ENCODE measurements at regions not wholly inside any gene's neighbourhood (a gene's known extent, or its start where the extent isn't known, plus 50 kb on each side); places are given as distances from the start of the nearest gene placed in this dataset.

DNA sequence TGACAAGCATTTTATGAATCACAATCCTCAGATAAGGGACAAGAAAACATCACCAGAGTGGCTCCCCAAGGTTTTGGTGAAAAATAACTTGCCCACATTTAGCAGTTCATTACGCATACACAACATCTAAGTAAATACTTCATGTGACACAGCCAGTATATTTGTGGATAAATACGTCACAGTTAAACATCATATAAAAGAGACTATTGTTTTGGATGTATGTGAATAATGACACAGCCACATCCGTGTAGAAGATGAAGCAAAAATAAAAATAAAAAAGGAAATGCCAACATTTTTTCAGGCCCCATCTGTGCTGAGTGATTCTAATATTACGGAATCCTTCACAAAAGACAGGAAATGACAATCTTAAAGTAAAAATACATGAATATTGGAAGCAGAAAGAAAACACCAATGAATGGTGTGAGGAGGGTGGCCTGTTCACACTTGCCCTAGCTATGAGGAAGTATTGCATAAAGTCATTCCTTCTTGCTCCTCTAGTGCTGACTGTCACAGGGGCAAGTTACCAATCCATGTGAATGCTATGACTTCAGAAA, 457.1 kb downstream of the KLF12 start:
- no peak for TF ChIP-seq RARB (CRISPR knock-in tag; IDR thresholded peaks at IDR 0.05)
- no peak for TF ChIP-seq ARNTL (CRISPR knock-in tag; IDR thresholded peaks at IDR 0.05; ENCODE audit: borderline replicate concordance, low read depth)
- TF ChIP-seq TCF4 (CRISPR knock-in tag; IDR thresholded peaks at IDR 0.05; ENCODE audit: borderline replicate concordance), result no peak
- TF ChIP-seq ZNF8 (CRISPR knock-in tag; IDR thresholded peaks at IDR 0.05), result no peak
- no peak for TF ChIP-seq ZFP30 (CRISPR knock-in tag; IDR thresholded peaks at IDR 0.05)
- TF ChIP-seq ESRRG (CRISPR knock-in tag; IDR thresholded peaks at IDR 0.05), result no peak
- TF ChIP-seq, protein P1, sequence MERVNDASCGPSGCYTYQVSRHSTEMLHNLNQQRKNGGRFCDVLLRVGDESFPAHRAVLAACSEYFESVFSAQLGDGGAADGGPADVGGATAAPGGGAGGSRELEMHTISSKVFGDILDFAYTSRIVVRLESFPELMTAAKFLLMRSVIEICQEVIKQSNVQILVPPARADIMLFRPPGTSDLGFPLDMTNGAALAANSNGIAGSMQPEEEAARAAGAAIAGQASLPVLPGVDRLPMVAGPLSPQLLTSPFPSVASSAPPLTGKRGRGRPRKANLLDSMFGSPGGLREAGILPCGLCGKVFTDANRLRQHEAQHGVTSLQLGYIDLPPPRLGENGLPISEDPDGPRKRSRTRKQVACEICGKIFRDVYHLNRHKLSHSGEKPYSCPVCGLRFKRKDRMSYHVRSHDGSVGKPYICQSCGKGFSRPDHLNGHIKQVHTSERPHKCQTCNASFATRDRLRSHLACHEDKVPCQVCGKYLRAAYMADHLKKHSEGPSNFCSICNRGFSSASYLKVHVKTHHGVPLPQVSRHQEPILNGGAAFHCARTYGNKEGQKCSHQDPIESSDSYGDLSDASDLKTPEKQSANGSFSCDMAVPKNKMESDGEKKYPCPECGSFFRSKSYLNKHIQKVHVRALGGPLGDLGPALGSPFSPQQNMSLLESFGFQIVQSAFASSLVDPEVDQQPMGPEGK (CRISPR knock-in tag; IDR thresholded peaks at IDR 0.05; ENCODE audit: borderline replicate concordance), result no peak
- TF ChIP-seq TOX (CRISPR knock-in tag; IDR thresholded peaks at IDR 0.05; ENCODE audit: borderline replicate concordance), result no peak
